COLO668 (cell line): ENCODE measurements at regions not wholly inside any gene's neighbourhood (a gene's known extent, or its start where the extent isn't known, plus 50 kb on each side); places are given as distances from the start of the nearest gene placed in this dataset.

Experiments
- DNase-seq: peaks from one replicate; lab custom pipeline; 2025; ENCODE audit not compliant: unreplicated experiment; lab: John Stamatoyannopoulos, UW

DNA sequence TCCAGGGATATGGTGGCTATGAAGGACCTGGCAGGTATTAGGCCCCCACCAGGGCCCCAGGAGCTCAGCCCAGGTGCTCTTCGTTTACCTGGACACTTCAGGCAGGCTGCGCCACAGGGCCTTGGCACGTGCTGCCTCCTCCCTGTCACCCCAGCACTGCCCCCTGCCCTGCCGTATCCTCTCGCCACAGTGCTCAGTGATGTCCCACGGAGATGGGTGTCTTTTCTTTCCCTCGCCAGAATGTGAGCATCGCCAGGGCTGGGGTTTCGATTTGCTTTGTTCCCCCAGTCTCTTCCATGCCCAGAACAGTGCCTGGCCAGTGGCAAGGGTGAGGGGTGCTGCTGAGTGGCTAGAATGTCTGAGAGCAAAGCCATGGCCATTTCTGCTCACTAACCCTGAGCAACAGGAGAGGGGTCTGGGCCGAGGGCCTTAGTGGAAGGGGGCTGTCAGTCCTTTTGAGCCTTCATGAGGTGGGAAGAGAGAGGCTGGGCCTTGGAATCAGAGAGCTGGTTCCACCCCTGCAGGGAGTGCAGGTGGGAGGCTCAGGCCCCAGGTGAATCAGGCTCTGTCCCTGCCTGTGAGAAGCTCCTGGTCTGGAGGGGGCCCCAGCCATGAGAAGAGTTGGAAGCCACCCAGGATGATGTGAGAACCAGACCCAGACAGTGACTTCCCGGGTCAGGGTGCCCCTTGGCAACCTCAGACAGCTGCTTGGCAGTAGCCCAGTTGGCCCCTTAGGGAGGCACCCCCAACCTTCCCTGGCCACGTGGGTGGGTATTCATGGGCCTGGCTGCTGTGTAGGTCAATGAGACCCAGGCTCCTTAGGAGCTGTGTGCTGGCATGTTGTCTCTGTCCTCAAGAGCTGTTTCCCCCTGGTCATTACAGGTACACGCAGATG, 129.9 kb upstream of the HS6ST1 start:
- DNase-seq, result no peak

DNA sequence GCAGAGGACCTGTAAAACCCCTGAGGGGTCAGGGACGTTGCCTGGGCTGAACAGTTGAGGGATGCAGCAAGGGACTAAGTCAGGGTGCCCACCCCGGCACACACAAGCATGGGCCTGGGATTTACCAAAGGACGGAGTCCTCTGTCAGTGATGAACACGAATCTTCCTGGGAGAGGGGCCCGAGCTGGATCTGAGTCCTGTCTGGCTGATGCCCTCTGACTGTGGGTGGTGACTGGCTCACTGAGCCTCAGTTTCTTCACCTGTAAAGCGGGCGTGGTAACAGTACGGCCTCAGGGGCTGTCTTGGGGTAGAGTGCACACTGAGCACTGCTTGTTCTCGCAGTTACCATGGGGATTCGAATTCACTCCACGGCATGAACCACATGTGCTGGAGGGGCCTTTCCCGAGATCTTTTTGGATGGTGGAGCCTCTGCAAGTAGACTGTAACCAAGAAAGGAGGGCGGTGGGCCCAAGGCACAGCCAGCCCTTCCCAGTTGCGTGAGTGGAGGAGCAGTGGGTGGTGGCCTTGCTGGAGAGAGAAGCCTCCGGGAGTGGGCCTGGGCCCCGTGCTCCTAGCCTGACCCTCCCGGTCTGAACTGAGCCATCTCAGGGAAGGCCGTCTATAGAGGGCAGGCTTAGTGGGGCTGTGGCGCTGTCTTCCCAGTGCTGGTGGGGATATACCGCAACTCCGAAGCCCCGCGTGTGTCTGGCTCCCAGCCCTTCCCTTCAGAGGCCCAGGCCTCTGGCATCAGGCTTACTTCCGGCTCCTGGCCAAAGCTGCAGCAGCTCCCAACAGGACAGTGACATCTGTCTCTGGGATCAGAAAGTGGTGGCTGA, 130.8 kb upstream of the HS6ST1 start:
- no peak for DNase-seq

DNA sequence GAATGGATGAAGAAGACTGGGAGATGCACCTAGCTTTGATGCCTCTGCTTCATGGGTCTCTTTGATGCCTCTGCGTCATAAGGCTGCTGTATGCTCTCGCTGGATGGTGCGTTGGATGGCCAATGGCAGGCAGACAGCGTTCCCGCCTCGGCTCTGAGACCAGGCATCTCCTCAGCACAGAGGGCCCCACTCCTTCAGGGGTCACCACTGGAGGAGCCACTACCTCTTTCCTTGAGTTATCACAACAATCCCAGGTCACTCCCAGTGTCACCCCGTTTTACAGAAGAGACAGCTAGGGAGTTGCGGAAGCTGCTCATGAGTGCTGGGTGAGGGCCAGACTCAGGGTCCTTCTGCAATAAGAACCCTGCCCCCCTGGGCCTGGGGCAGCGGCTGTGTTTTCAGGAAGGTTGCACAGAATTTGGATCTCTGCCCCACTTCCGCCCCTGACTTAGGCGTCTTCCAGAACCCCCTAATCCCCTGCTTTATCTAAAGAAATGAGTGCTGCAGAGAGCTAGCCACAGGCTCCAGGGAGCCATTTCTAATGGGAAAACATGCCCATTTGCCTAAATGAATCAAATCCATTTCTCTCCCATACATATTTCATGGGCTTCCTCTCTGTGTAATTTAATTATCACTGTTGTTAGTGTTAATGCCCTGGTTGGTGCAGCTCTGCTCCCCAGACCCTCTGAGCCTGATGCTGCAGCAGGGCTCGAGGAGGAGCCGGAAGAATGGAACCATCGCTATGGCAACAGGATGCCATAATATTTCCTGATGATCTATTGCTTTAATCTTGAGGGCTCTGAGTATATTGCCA, 131.8 kb upstream of the HS6ST1 start:
- no peak for DNase-seq

DNA sequence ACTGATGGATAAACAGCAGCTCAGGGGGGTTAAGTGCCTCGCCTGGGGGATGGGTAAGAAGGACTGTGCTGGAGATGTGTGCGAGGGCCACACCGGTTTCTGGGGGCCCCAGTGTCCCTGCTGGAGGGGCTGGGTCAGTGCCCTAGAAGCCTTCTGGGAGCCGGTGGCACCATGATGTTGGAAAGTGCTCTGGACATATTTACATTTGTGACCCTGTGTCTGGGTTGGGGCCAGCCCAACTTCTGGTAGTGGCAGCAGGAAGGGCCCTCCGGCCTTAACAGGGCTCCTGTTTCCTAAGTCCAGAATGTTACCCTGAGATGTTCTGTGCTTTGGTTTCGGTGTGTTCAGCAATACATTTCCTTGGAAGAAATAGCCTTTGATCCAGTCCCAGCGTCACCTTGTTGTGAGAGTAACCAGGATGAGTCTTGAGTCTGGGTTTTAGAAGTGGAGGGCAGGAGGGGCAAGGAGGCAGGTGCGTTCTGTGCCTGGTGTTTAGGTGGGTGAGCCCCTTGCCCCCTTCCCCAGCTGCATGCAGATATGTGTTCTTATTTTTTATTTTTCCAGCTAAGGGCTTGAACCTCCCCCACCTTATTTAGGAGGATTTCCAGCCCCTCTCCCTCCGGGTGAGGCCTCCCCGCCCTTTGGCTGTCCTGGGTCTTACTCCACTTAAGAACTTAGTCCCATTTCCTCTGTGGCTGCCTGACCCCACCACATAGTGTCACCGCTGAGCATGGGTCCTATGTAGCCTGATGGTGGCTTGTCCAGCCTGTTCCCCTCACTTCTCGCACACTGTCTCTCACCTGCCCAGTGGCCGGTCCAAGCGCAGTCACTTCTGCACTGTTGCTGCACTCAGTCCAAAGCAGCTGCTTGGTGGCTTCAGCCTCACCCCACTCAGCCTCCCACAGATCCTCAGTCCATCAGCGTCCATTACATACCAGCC, 132.7 kb upstream of the HS6ST1 start:
- no peak for DNase-seq

DNA sequence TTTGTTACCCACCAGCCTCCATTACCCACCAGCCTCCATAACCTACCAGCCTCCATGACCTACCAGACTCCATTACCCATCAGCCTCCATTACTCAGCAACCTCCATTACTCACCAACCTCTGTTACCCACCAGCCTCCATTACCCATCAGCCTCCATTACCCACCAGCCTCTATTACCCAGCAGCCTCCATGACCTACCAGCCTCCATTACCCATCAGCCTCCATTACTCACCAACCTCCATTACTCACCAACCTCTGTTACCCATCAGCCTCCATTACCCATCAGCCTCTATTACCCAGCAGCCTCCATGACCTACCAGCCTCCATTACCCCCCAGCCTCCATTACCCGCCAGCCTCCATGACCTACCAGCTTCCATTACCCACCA, 133.3 kb upstream of the HS6ST1 start:
- DNase-seq, result no peak

DNA sequence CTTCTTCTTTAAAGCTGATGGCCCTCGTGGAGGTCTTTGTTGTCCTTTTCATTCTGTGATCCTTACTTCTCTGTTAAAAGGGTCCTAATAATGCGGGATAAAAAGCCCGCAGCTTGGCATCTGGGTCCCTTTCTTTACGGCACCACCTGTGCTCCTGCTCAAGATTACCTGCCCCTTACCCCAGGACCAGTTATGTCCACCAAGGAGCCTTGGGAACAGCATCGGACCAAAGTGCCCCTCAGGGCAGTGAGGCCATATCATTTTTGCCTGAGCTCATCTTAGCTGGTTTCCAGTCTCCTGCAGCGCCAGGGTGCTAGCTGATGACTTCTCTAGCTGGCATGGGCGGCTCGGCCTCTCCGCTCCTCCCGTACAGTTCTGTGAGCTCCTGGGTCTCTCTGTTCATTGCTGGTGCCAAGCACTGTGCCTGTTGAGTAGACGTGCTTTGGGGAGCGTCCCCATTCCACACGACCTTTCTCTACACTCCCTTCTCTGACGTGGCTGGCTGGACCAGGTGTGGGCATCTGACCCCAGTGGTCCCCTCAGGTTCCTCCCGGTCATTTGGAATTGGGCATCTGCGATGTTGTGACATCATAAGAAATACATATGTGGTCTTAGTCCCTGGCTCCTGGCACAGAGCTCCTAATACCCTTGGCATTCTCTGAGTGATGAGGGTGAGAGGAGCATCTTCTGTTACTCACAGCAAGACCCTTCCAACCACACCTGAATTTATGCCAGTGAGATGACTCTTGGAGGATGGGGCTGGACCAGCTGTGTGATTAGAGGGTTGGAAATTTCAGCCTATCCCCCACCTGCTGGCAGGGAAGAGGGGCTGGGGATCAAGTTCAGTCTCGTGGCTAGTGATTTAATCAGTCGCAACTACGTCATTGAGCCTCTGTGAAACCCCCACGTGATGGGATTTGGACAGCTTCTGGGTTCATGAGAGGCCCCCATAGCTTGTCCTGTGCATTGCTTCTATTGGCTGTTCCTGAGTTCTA, 134.2 kb upstream of the HS6ST1 start:
- DNase-seq, result no peak

DNA sequence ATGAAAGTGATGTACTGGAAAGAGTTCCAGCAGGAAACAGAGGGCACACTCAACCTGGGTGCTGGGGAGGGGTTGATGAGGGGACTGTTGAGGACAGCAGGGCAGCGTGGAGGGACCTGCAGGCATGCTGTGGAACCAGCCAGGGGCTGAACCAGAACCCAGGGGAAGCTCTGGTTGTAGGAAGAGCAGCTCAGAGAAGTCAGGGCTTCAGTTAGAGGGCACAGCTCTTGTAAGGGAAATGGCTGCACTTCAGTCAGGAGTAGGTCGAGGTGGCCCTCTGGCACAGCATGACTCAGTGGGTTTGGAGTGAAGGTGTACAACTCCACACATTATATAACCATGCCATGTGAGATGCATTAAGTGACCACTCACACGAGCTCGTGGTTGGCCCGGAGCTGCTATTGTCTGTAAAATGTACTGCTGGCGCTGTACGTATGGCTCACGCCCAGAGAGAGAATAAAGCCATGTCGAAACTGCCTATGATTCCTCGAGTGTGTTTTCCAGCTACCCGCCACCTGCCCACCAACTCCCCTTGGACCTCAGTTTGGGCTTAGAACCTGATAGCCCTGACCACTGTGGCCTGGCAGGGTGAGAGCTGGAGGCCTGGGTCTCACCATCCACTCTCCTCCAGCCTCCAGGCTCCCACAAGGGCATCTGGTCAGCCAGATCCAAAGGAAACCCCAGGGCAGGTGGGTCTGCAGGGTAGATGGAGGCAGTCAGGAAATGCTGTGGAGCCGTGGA, 136.5 kb upstream of the HS6ST1 start:
- no peak for DNase-seq

DNA sequence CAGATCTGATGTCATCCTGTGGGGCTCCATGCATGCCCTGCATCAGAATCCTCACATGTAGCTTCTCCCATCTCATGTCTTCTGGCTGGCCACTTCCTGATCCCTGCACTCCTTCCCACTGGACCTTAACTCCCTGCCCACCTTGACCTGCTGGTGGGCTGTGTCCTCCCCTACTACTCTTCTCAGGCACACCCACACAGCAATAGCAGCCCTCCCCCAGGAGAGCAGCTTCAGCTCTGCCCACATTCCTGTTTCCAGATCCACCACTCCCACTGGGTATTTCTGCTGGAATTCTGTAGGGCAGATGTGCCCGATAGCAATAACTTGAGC, 137.0 kb upstream of the HS6ST1 start:
- DNase-seq, result no peak

DNA sequence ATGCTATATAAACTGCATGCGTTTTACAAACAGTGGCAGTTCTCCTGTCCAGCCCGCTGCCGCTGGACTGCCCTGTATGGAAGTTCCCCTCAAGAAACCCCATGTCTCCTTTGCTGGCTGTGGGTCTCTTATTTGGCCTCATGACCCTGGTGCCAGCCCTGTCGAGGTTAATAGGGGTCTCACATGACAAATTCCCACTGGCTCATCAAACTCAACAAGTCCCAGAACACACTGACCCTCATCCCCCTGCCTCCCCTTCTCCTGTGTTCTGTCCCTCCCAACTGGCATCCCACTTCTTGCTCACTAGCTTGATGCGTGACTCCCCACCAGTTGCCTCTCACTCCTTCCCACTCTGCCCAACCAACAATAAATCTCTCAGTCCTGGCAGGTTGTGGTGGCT, 137.6 kb upstream of the HS6ST1 start:
- DNase-seq, result no peak

DNA sequence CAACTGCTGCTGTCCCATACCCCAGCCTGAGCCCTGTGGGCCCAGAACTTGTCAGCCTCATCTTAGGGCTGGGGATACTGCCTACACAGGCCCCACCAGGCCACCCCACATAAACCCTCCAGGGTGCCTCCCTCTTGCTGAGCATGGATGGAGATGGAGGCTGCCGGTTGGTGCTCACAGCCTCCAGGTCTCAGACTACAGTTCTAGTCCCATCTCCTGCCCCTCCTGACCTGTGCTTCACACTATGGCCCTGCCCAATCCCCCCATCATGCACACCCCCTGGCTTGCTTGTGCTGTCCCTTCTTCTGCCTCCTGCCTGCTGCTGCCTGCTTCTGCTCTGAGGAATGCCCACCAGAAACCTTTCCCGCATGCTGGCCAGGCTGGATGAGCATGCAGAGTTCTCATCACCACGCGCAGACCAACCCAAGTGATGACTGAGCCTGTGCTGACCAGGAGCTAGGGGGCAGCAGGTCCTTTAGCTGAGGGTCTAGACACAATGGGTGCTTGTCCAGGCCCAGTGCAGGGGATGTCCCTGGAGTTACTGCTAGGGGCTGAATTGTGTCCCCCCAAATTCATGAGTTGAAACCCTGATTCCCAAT, 138.4 kb upstream of the HS6ST1 start:
- no peak for DNase-seq

DNA sequence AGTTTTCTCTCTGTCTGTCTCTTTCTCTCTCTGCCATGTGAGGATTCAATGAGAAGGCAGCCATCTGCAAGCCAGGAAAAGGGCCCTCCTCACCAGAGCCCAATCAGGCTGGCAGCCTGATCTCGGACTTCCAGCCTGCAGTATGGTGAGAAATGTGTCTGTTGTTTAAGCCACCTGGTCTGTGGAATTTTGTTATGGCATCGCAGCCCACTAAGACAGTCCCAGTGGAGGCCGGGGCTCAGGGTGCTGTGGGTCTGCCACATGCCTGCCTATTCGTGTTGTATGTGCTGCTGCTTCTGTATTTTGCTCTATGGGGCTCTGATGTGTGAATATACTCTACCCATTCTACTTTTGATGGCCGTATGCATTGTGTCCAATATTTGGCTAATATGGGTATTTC, 139.0 kb upstream of the HS6ST1 start:
- DNase-seq, result no peak

DNA sequence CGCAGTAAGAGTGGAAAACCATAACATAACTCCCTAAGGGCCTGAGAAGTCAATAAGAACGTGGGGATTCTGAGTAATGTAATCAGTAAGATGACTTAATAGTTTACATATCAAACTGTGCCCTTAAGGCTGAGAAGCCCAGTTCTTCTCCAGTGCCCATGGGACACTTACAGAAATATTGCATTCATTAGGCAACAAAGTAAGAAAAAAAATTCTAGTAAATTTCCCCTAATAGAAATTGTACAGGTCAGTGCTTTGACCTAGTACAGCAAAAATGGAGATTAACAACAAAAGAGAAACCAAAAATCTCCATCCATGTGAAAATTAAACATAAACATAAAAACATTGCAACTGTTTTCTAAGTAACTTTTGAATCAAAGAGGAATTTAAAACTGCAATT, 139.8 kb upstream of the HS6ST1 start:
- DNase-seq, result no peak

DNA sequence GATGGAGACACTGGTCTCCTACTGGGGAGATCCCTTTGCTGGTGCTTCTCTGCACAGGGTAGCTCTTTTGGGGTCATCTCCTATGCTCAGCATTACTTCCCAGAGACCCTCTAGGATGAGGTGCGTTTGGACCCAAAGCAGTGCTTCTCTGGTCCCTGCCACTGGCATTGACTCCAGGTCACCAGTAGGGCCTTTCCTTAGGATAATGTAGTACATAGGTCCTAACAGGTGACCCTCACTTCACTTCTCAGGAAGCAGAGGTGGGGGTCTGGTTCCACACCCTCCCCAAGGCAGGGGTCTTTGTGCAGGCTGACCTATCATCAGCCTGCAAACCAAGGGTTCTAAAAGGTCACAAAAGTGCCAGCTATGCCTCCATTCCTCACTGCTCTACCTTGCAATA, 145.8 kb upstream of the HS6ST1 start:
- DNase-seq, result no peak

DNA sequence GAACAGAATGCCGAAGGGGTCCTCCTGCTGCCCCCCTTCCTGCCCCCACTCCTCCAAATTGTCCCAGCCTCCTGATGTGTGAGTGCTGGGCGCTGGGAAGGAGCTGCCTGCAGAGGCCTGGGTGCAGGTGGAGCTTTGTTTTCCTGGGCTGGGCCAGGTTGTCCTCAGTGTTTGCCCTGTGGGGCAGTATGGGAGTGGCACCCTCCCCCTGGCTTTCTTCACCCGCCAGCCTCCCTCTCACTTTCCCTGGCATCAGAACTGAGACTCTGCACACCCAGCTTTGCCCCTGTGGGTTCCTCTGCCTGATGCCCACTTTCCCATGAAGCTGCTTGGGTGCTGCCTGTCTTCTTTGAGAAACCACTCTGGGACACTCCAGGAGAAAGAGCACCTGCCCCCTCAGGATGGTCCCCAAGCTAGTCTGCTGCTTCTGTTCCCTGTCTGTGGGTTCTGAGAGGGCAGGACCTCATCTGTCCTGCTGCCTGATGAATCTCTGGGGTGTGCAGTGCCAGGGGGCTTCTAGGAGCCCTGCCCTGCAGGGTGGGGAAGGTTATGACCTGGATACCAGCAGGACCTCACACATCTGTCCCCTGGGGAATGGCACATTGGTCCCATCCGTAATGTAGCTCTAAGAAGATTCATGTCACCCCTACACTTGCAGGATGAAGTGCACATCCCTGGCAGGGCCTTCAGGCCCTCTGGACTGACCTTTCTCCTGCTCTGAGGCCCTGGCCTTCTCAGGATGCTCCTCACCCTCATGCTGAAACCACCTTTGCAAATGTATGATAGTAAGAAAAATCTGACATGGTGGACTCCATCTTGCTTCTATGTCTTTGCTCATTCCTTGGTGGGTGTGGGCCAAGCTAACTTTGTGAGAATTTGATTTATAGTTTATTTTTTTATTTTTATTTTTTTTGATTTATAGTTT, 146.8 kb upstream of the HS6ST1 start:
- no peak for DNase-seq

DNA sequence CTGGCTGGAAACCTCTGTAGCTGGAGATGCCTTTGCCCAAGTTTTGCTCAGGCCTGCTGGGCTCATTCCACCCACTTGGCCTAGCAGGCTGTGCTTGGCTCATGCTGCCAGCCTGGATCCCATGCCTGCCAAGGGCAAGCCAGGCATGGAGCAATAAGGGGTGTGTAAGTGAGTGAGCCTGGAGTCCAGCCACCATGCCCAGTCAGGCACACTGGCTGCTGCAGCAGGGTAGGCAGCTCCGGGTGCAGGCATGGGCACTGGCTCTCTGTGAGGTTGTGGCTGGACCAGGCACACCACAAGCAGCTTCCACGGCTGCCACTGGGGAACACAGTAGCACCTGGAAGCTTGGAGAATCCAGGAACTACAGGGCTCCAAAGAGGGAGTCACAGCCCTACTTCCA, 147.7 kb upstream of the HS6ST1 start:
- DNase-seq, result no peak

DNA sequence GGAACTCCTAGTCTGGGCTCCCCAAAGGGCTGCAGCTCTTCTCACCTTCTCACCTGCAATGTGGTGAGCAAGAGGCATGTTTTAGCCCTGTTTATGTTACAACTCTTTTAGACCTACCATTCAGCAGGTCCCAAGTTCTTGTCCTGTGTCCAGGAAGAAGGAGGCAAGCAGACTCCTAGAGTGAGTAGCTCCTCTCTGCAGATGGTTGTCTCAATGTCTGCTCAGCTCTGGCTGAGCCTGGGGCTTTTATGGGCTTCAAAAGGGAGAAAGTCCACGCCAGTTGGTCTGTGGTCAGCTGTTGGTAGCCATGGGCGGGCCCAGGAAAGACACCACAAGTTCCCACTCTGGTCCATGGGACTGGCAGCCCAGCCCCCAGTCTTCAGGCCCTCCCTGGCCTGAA, 148.1 kb upstream of the HS6ST1 start:
- DNase-seq, result no peak

DNA sequence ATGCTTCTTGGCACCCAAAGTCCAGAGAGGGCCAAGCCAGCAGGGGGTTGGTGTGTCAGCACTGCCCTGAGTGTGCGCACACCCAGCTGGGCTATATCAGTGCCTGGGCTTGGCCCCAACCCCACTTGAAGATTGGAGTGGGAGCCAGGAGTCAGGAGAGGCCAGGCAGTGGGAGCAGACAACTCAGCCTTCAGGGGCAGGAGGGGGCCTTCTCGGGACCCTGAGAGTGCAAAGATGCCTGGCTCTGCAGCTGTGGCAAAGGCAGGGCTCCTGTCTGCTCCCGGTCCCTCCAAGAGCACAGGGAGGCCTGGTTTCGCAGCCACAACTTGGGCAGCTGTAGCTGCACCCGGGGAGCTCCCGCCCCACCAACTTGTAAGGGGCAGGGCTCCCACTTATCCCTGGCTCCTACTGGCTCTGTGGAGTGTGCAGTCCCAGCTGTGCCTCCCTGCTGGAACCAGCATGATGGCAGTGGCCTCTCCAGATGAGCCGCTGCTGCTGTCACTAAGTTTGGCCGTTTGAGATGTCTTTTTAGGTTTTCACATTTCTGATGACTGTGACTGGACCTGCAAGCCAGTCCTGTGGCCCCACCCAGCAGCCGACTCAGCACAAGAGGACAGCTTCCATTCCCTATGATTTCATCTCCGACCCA, 148.8 kb upstream of the HS6ST1 start:
- DNase-seq, result no peak
